UCSD-AML1 (cell line): ENCODE measurements at regions not wholly inside any gene's neighbourhood (a gene's known extent, or its start where the extent isn't known, plus 50 kb on each side); places are given as distances from the start of the nearest gene placed in this dataset.

ENCODE experiments used
- DNase-seq: peaks from one replicate; lab custom pipeline; 2025; ENCODE audit not compliant: unreplicated experiment; lab: John Stamatoyannopoulos, UW

DNA sequence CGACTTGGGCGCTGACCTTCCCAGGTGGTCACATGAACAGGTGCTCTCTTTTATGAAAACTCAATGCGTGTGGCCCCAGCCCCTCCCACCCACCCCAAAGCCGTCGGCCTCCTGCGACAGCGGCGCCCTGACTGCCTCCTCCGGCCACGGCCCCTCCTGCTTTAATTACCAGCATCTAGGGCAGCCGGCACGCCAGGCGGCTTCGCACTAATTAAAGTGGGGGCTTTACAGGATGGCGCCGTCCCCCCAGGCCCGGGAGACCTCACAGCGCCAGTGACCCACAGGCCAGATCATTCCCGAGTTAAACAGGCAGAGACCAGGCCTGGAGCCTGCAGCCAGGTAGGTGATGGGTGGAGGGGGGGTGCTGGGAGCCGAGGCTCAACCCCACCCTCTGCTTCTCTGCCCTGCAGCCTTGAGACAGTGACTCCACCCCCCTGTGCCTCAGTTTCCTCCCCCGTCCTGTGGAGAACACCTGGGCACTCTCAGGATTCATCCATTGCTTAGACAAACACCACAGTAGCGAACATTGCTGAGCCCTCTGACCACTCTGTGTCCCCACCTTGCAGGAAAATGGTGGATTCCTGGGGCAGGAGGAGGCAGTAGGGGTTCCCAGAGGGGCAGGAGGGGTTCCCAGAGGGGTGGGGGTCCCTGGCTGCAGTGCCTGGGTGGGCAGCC lies 100.8 kb downstream of the MICALL2 start:
- DNase-seq = no peak

DNA sequence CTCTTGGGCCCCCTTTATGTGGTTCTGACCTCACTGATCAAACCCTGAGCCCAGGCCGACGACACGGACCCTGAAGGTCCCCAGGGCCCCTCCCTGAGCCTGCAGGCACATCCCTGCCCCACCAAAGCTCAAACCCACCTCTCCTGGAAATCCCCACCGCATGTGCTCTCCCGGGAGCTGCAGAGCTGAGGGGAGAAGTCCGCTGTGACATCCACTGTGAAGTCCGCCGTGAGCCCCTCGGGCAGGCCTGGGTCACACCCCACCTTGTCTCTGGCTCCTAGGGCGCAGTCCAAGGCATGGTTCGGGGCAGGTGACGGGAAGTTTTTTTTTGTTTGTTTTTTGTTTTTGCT lies 100.2 kb downstream of the MICALL2 start:
- DNase-seq = no peak

DNA sequence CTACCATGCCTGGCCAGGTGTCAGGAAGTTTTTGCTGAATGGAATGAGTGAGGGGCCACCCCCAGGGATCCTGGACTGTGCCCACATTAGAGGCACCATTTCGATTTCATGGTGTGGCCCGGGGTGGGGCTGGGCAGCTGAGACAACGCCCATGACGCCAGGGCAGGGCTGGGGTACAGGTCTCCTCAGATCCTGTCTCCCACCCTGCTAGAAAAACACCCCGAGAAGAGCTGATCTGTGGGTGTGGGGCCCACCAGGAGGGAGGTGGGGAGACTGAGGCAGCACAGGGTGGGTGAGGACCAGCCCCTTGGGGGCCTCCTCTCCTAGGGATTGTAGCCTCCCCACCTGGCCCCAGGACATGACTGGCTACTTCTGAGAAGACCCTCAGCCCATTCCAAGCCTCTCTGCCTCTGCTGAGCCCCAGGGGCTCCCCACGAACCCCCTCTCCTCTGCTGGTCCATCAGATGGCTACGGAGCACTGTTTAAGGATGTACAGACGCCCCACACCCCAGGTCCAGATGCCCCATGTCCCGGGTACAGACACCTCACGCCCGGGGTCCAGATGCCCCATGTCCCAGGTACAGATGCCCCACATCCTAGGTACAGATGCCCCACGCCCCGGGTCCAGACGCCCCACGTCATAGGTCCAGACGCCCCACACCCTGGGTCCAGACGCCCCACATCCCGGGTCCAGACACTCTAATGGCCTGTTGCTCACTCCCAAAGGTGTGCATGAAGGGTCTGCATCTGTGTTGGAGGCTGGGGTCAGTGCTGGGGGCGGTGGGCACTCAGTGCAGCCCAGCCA lies 99.4 kb downstream of the MICALL2 start:
- no peak for DNase-seq

DNA sequence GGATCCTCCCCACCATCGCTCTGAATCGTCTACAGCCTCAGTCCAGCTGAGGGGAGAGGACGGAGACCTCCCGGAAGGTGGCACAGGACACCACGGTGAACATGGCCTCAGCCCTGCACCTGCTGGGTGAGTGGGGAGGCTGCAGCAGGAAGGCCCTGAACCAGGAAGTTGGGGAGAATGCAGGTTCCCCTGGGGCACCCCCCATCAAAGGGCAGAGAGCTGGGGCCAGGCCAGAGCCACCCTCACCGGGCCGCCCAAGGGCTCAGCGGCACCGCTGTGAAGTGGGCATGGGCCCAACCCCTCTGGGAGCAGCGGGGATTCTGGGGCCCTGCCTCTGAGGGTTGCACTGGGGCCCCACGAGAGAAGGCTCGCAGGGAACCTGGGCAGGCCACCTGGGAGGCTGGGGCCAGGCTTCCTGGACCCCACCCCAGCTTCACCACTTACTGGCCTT lies 98.7 kb downstream of the MICALL2 start:
- no peak for DNase-seq

DNA sequence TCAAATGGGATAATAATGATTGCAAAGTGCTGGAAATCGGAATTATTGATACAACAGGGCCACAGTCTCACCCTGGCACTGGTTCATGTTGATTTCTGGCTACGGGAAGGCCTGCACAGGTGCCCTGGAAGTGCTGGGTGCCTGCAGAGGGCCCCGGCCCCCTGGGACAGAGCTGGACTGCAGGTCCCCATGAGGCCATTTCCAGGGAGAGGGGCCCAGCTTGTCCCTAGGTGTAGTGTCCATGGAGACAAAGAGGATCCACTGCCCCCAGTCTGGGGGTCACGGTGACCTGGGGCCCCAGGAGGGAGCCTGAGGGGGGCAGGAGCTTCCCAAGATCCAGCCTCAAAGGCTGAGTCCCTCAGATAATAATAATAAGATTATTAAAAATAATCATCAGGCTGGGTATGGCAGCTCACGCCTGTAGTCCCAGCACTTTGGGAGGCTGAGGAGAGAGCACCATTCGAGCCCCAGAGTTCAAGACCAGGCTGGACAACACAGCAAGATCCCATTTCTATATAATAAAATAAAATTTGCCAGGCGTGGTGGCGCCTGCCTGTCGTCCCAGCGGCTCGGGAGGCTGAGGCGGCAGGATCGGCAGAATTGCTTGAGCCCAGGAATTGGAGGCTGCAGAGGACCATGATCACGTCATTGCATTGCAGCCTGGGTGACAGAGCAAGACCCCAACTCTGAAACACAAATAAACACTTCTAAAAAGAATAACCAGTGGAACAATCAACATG lies 98.1 kb downstream of the MICALL2 start:
- DNase-seq = no peak

DNA sequence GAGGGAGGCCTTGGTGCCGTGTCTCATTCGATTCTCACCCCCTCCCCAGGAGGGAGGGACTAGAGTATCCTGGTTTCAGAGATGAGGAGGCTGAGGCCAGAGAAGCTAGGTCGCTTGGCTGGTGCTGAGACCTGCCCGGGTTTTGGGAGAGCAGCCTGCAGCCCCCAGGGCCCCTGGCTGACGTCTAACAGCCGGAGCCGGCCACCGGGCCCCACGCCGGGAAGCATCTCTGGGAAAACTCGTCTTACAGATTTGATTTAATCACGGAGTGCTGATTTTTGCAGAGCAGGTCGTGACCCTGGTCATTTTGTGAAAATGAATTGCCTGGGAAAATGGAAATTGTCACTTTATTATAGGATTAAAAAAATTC lies 97.5 kb downstream of the MICALL2 start:
- no peak for DNase-seq

DNA sequence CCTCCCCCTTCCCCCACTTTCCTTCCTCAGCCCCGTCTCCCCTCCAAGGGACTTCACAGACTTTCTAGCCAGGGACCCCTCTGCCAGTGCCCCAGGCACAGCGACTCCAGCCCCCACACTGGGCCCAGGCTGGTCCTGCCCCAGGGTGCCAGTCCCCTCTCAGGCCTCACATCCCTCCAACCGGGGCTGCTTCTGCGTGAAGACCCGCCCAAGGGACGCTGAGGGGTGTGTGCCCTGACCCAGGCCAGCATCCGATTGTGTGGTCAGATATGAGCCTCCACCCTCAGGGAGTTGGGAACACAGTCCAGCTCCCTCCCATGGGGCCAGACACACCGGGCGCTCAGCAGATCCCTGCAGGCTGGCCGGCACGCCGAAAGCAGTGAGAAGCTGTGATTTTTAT lies 97.0 kb downstream of the MICALL2 start:
- no peak for DNase-seq

DNA sequence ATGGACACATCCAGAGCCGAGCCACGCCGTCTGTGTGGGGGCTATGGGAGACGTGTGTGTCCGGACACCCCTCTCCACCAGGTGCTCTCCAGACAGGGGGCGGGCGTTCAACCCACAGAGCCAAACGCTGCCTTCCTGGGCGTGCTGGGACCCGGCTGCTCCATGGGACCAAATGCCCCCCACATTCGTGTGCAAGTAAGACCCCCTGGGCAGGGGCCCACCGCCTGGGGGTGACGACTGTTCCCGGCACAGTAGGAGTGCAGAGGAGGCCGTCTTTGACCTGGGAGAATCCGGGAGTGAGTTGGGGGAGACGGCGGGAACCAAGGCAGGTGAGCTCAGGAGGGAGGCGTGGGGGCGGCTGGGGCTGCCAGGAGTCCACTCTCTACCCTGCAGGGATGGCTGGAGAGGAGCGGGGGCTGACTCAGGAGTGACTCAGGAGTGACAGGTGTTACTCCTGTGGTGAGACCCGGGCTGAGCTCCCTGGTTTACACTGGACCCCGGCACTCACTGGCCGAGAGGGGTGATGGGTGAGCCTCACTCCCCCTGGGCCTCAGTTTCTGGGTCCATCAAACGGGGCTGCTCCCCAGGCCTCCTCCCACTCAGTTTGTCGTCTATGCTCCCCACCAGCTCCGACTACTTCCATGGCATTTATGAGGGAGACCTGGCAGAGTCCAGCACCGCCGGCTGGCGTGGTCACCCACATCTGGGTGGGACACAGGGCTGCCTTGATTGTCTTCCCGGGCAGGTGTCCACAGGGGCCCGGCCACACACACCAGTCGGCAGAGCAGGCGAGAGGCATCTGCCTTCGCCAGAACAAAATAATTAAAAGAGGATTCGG lies 95.0 kb downstream of the MICALL2 start:
- no peak for DNase-seq

DNA sequence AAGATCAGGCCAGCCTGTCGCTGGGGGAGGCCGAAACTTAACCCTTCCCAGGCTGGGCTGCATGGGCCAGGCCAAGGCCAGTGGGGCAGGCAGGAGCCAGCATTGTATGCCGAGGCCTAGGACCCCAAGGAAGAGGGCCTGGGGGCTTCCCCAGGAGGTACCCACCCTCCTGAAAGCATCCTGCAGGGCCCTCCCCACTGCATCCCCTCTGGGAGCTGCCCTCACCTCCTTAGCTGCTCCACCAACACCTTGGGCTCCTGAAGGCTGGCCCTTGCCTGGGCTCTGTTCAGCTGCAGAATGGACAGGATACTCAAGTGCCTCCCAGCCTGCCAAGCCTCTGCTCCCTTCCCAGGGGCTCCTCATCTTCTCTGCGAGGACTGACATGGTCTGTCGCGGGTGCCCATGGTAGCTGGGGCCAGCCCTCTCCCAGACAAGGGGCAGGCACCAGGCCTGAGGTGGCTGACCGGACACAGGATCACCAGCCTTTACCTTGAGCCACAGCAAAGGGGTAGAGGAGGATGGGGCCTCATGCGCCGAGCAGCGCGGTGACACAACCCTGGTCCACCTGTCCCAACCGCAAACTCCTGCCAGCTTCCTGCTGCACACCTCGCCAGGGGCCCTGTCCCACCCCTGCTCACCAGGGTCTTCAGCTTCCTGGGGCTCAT lies 94.2 kb downstream of the MICALL2 start:
- DNase-seq = no peak

DNA sequence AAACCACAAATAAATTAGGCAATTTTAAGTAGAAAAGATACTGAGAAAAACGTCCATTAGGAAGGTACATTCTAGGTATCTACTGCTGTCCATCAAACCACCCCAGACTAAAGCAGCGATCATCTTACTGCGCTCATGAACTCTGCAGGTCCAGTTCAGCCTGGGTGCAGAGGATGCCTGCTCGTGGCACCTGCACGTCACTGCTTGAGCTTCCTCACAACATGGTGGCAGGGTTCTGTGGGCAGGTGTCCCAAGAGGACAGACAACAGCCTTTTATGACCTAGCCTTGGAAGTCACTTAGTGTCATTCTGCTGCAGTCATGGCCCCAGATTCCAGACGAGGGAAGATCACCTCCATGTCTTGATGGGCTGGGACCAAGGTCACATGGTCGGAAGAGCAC lies 93.4 kb downstream of the MICALL2 start:
- no peak for DNase-seq

DNA sequence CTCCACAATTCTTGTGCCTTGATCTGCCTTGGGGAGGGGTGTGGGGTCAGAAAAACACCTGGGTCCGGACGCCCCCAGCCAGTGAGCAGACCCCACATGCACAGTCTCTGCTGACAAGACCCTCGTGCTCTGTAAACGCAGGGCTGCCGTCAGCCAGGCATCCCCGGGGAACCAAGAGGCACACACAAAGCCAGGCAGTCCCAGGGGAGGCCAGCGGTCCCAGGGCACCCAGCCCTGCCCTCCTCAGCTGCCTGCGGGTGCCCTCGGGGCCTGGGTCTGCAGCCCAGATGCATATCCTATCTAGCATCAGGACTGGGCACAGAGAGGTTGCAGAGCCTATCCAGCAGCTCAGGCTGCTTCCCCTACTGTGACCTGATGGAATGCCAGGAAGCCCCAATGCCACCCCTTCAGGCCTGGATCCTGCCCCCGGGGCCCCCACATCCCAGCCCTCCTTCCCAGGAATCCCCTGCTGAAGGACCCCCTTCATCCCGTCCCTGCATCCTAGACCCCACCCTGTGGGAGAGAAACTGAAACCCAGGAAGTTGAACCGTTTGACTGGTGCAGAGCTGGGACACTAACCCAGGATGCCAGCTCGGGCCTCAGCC lies 92.4 kb downstream of the MICALL2 start:
- no peak for DNase-seq

DNA sequence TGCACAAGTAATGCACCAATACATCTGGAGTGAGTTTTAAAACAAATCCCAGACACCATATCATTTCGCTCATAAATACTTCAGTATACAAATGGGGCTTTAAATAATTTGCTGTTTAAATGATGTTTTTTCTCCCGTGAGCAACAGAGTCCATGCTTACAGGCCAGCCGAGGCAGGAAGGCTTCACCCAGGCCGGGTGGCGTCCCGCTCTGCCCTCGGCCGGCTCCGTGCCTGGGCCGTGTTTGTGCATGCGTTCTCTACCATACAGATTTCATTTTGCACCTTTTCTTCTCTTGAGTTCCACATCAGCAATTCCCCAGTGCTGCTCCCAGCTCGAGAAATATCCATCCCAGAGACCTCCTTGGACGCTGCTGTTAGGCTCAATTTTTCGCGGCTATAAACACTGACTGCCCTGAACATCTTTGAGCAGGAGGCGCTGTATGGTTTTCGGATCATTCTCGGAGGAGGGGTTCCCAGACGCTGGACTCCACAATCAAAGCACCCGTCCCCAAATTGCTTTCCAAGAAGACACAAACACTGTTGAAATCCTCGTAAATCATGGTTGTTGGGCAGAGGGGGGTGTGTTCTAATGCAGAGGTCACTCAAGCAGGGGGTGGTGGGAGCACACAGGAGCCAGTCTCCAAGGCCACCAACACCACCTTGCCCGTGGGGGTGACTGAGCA lies 91.6 kb downstream of the MICALL2 start:
- DNase-seq = no peak

DNA sequence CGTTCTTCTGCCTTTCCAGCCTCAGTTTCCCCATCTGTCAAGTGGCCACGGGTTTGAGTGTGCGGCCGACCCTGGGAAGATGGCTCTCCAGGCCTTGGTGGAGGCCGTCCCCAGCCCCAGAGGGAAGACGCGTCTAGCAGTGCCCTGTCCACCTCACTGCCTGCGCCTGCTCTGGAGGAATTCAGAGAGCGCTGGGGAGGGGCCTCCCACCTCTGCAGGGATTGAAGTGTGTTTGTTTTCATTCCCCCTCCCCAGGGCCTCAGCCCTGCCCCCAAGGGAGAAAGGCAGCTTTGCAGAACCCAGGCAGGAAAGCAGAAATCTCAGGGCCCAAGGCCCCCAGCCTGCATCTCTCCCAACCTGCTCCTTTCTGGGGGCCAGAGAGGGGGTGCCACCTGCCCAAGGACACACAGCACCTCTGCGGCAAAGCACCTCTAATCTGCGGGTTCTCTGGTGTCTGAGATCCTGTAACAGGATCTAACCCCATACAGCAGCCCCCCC lies 91.0 kb downstream of the MICALL2 start:
- no peak for DNase-seq

DNA sequence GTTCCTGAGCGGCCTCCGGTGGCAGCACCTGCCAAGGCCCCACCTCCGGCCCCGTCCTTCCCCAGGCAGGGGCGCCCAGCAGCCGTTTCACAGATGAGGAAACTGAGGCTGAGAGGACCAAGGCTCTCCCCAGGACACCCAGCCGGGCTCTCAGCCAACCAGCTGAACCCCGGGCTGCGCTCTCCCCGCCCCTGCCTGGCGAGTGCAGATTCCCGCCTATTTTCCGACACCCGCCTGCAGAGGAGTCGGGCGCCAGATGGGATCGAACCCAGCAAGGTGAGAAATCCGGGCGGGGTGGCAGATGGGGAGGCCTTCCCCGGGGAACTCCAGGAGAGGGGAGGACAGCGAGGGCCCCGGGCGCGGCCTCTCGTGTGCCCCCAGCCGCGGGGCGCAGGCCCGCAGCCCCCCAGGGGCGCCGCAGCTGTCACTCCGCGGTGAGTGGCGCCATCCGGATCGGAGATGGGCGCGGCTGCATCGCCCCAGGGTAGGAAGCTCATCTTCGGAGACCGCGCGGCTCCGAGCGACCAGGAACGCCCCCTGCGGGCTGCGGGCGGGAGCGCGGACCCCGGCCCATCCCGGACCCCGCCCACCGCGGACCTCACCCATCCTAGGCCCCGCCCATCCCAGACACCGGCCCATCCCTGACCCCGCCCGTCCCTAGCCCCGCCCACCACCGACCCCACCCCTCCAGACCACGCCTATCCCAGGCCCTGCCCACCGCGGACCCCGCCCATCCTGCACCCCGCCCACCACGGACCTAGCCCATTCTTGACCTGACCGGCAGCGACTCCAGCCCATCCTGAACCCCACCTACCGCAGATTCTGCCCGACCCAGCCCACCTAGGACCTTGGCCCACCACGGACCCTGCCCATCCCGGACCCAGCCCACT lies 90.3 kb downstream of the MICALL2 start:
- peak; percentile 8 for DNase-seq

DNA sequence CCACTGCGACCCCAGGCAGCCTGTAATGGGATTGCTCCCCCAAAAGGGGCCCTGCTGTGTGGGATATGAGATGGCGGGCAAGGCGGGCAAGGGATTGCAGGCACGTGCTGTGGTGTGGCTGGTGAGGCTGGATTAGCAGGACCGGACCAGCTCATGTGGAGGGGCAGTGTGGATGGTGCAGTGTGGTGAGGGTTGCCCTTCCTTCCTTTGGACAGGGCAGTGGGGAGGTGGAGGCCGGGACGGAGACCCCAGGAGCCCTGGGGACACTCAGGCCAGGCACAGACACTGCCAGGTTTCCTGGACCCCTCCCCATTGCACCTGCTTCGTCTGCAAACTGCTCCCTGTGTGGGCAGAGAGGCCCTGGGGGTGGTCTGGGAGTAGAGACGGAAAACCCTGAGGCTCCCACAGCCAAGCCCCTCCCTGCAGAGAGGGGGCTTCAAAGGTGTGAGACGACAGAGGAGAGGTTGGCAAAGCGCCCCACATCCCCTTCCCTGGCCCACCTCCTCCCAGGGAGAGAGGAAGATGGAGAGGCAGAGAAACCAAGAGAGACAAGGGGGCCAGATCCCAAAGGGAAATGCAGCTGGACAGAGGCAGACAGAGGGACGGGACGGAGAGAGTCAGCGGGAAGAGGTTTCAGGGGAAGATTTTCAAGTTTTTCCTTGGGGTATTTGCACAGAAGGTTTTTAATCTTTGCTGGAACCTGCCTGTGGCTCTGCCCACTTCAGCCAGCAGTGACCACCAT lies 89.2 kb downstream of the MICALL2 start:
- no peak for DNase-seq

DNA sequence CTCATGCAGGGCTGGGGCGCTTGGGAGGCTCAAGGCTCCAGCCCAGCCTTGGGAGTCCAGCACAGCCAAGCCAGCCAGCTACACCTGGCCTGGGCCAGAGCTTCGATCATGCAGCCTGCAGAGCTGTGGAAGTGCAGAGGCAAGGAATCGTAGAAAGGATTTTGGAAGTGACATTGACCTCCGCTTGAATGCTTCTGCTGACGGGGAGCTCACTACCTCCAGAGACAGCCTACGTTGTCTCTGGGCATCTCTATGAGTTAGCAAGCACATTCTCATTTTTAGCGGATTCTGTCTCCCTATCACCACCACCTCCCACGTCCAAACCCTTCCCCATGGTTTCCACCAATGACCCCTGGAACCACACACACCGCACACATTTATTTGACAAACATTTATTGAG lies 88.5 kb downstream of the MICALL2 start:
- DNase-seq = no peak

DNA sequence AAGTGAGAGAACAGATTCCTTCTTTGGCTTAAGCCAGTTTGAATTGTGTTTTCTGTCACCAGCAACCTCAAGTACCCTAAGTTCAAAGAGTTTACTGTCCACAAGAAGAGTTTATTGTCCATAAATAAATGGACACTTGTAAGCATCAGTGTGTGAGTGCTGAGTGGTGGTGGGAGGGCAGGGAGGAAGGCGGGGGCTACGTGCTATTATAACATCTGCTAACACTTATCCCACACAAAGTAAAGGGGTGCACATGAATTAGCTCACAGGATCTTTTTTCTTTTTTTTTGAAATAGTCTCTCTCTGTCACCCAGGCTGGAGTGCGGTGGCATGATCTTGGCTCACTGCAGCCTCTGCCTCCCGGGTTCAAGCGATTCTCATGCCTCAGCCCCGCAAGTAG lies 87.2 kb downstream of the MICALL2 start:
- DNase-seq = no peak
